ENCODE measurements at regions not wholly inside any gene's neighbourhood (a gene's known extent, or its start where the extent isn't known, plus 50 kb on each side); places are given as distances from the start of the nearest gene placed in this dataset.

GRCh38 chr6:77173472-77174074 is 289.7 kb downstream of the HTR1B start:
- TF ChIP-seq CTCF (IDR thresholded peaks at IDR 0.05), result no peak
- H3K27ac ChIP-seq, result no peak overlapping the region
- no peak for DNase-seq (ENCODE audit: low spot score)
- no peak overlapping the region for H3K4me3 ChIP-seq

GRCh38 chr6:77172578-77172977 is 290.7 kb downstream of the HTR1B start:
- TF ChIP-seq CTCF (IDR thresholded peaks at IDR 0.05), result no peak
- Histone ChIP-seq H3K4me3 (no peak overlapping the region), H3K27ac (no peak overlapping the region)
- DNase-seq (ENCODE audit: low spot score), result no peak

- TF ChIP-seq CTCF (IDR thresholded peaks at IDR 0.05), result no peak
- Histone ChIP-seq H3K4me3 (no peak overlapping the region), H3K27ac (no peak overlapping the region)
- no peak for DNase-seq (ENCODE audit: low spot score)
Measured at GRCh38 chr6:77159730-77160129, 303.6 kb downstream of the HTR1B start.

- no peak for TF ChIP-seq CTCF (IDR thresholded peaks at IDR 0.05)
- no peak for DNase-seq (ENCODE audit: low spot score)
- H3K27ac ChIP-seq, result no peak overlapping the region
- no peak overlapping the region for H3K4me3 ChIP-seq
Measured at GRCh38 chr6:77151241-77151640, 312.1 kb downstream of the HTR1B start.

- no peak overlapping the region for H3K27ac ChIP-seq
- DNase-seq (ENCODE audit: low spot score), result no peak
- no peak for TF ChIP-seq CTCF (IDR thresholded peaks at IDR 0.05)
- no peak overlapping the region for H3K4me3 ChIP-seq
Measured at GRCh38 chr6:77150736-77151135, 312.6 kb downstream of the HTR1B start.

GRCh38 chr6:77145244-77145643 is 318.0 kb downstream of the HTR1B start:
- no peak for DNase-seq (ENCODE audit: low spot score)
- Histone ChIP-seq H3K27ac (no peak overlapping the region), H3K4me3 (no peak overlapping the region)
- TF ChIP-seq CTCF (IDR thresholded peaks at IDR 0.05), result no peak

- DNase-seq (ENCODE audit: low spot score), result no peak
- H3K4me3 ChIP-seq, result no peak overlapping the region
- no peak for TF ChIP-seq CTCF (IDR thresholded peaks at IDR 0.05)
- H3K27ac ChIP-seq, result no peak overlapping the region
Measured at GRCh38 chr6:77143659-77144447, 319.4 kb downstream of the HTR1B start.
